ENCODE measurements at regions not wholly inside any gene's neighbourhood (a gene's known extent, or its start where the extent isn't known, plus 50 kb on each side); places are given as distances from the start of the nearest gene placed in this dataset.

DNA sequence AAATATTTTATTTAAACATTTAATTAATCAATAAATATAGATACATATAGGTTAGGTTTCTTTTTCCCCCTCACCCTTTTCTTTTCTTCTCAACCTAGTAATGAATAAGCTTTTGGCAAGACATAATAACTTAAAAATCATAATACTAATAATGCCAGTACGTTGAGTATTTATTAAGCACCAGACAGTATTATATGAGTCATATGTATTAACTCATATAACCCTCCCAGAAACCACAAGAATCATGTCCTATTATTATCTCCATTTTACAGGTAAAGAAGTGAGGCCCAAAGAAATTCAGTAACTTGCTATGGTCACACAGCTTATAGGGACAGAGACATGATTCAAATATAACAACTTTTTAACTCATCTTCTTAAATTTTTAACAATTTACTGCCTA, 834.5 kb upstream of the ADGRL2 start:
- TF ChIP-seq CTCF (IDR thresholded peaks at IDR 0.05) (no peak), EP300 (IDR thresholded peaks at IDR 0.05) (no peak), POLR2A (IDR thresholded peaks at IDR 0.05; ENCODE audit: low read depth) (no peak)
